Motor neuron (in vitro differentiated cells): ENCODE measurements at regions not wholly inside any gene's neighbourhood (a gene's known extent, or its start where the extent isn't known, plus 50 kb on each side); places are given as distances from the start of the nearest gene placed in this dataset.
A peak's percentile ranks its signal among the peaks of the same experiment; 100 is the strongest.

Experiments
- ATAC-seq, 8 experiments: fragments of 200-7000 bp; cut with Tn5 transposase; replicated peaks in 6 of 8; 2 replicates each; pipeline ENCODE4 v1.8.0; 2021; ENCODE audit warnings: mild to moderate bottlenecking in 8 of 8, moderate library complexity in 8 of 8
- H3K27ac ChIP-seq, 2 donors: fragments of 250-450 bp; sonication (Bioruptor Pico); 2 replicates each; pipeline ENCODE4 v1.9.0; 2021; ENCODE audit warnings: antibody characterized with exemption in 2 of 2, mild to moderate bottlenecking in 2 of 2, moderate library complexity in 1 of 2
- H3K4me1 ChIP-seq, 2 donors: fragments of 250-450 bp; sonication (Bioruptor Pico); replicated peaks in 1 of 2; 2 replicates each; pipeline ENCODE4 v1.6.1; 2021; ENCODE audit warnings: antibody characterized with exemption in 2 of 2, mild to moderate bottlenecking in 2 of 2, moderate library complexity in 1 of 2
- H3K4me3 ChIP-seq, 5 donors: fragments of 250-450 bp; sonication (Bioruptor Pico); 2 replicates each; pipeline ENCODE4 v1.9.0; 2021; ENCODE audit warnings: antibody characterized with exemption in 5 of 5, mild to moderate bottlenecking in 5 of 5, moderate library complexity in 4 of 5
- WGBS, 10 experiments: fragments of 450-650 bp; shearing (Covaris generic); methylation state at CpG; one replicate each; pipeline ENCODE4 v1.0.0; 2022; 5-methylcytosine and 5-hydroxymethylcytosine counted together
- in situ Hi-C, 9 experiments: fragments of 400-800 bp; cut with MboI; loops; one replicate each; pipeline ENCODE4 v1.15.0; 2021; ENCODE audit warnings: low sequenced_read_pairs in 9 of 9, low pct_unique_long_range_greater_than_20kb in 2 of 9; ENCODE audit not compliant: unreplicated experiment in 9 of 9

- in situ Hi-C loops, result no loop called here
- Histone ChIP-seq H3K4me1 (peaks cover 0 to 6% of the 10 kb centered on the region in 2 donors), H3K27ac (no peak overlapping the region), H3K4me3 (no peak overlapping the region)
- WGBS, 10 experiments, result 0 to 50% (median 7%) methylated on average over 1 to 5 of the region's 37 CpGs; no CpG with 5 or more reads in 5 of the 10 experiments
- ATAC-seq, result no peak
Observed at GRCh38 chrX:137426695-137427425, 139.1 kb upstream of the ZIC3 start.

GRCh38 chrX:137425986-137426385, 139.9 kb upstream of the ZIC3 start:
- in situ Hi-C loops, result no loop called here
- WGBS, 10 experiments, result 0 to 38% (median 2%) methylated on average over 1 to 6 of the region's 9 CpGs; no CpG with 5 or more reads in 4 of the 10 experiments
- H3K27ac ChIP-seq, result no peak overlapping the region
- no peak overlapping the region for H3K4me3 ChIP-seq
- no peak for ATAC-seq
- H3K4me1 ChIP-seq, result peaks cover 0 to 6% of the 10 kb centered on the region in 2 donors

GRCh38 chrX:137425273-137425902, 140.5 kb upstream of the ZIC3 start:
- Histone ChIP-seq H3K4me1 (peaks cover 0 to 6% of the 10 kb centered on the region in 2 donors), H3K4me3 (no peak overlapping the region), H3K27ac (no peak overlapping the region)
- ATAC-seq, result no peak
- WGBS, 10 experiments, result 7 to 20% methylated on average over 5 to 12 of the region's 25 CpGs; no CpG with 5 or more reads in 8 of the 10 experiments
- in situ Hi-C loops, result no loop called here

GRCh38 chrX:137424679-137425078, 141.2 kb upstream of the ZIC3 start:
- in situ Hi-C loops, result no loop called here
- no peak overlapping the region for H3K27ac ChIP-seq
- WGBS, 10 experiments, result 0 to 37% methylated on average over 1 to 4 of the region's 15 CpGs; no CpG with 5 or more reads in 8 of the 10 experiments
- H3K4me3 ChIP-seq, result no peak overlapping the region
- ATAC-seq, result no peak
- peaks cover 0 to 6% of the 10 kb centered on the region in 2 donors for H3K4me1 ChIP-seq

- Histone ChIP-seq H3K27ac (no peak overlapping the region), H3K4me1 (peaks cover 0 to 6% of the 10 kb centered on the region in 2 donors), H3K4me3 (no peak overlapping the region)
- WGBS, 10 experiments, result 0 to 88% (median 29%) methylated on average over 1 of the region's 3 CpGs; no CpG with 5 or more reads in 5 of the 10 experiments
- ATAC-seq, result no peak
- in situ Hi-C loops, result no loop called here
Observed at GRCh38 chrX:137423241-137423640, 142.7 kb upstream of the ZIC3 start.

GRCh38 chrX:137418086-137418485, 147.8 kb upstream of the ZIC3 start:
- 0 to 100% (median 70%) methylated on average over 1 to 2 of the region's 2 CpGs; no CpG with 5 or more reads in 2 of the 10 experiments for whole genome bisulfite sequencing, 10 experiments
- H3K4me1 ChIP-seq, result no peaks in the 10 kb centered on the region
- in situ Hi-C loops, result no loop called here
- H3K4me3 ChIP-seq, result no peak overlapping the region
- no peak for ATAC-seq
- no peak overlapping the region for H3K27ac ChIP-seq

GRCh38 chrX:137413190-137413589, 152.7 kb upstream of the ZIC3 start:
- in situ Hi-C loops, result no loop called here
- Histone ChIP-seq H3K4me3 (no peak overlapping the region), H3K4me1 (no peaks in the 10 kb centered on the region), H3K27ac (no peak overlapping the region)
- peak in 2 of 8 experiments; percentile 63 to 68 for ATAC-seq
- WGBS, 10 experiments, result 0 to 71% (median 25%) methylated on average over 1 to 3 of the region's 3 CpGs; no CpG with 5 or more reads in 6 of the 10 experiments

GRCh38 chrX:137405449-137406140, 160.3 kb upstream of the ZIC3 start:
- no peaks in the 10 kb centered on the region for H3K4me1 ChIP-seq
- in situ Hi-C loops, result no loop called here
- WGBS, 10 experiments, result 33 to 48% methylated on average over 1 to 10 of the region's 26 CpGs; no CpG with 5 or more reads in 8 of the 10 experiments
- no peak overlapping the region for H3K4me3 ChIP-seq
- H3K27ac ChIP-seq, result no peak overlapping the region
- ATAC-seq, result no peak

GRCh38 chrX:137401092-137401491, 164.8 kb upstream of the ZIC3 start:
- WGBS, 10 experiments, result 20 to 80% (median 67%) methylated on average over 1 to 3 of the region's 4 CpGs; no CpG with 5 or more reads in 5 of the 10 experiments
- H3K4me3 ChIP-seq, result no peak overlapping the region
- no peaks in the 10 kb centered on the region for H3K4me1 ChIP-seq
- H3K27ac ChIP-seq, result no peak overlapping the region
- in situ Hi-C loops, result no loop called here
- ATAC-seq, result no peak

GRCh38 chrX:137387646-137388045, 178.3 kb upstream of the ZIC3 start:
- Histone ChIP-seq H3K27ac (no peak overlapping the region), H3K4me3 (no peak overlapping the region), H3K4me1 (no peaks in the 10 kb centered on the region)
- WGBS, 10 experiments, result 0 to 100% (median 40%) methylated on average over 1 to 2 of the region's 2 CpGs; no CpG with 5 or more reads in 4 of the 10 experiments
- in situ Hi-C loops, result no loop called here
- no peak for ATAC-seq

GRCh38 chrX:137366018-137366633, 199.8 kb upstream of the ZIC3 start:
- ATAC-seq, result peak in 5 of 8 experiments; percentile 48 to 84 (median 62)
- in situ Hi-C loops, result no loop called here
- 0 to 29% (median 0%) methylated on average over 1 of the region's 3 CpGs; no CpG with 5 or more reads in 7 of the 10 experiments for WGBS, 10 experiments
- Histone ChIP-seq H3K4me3 (no peak overlapping the region), H3K27ac (no peak overlapping the region), H3K4me1 (no peaks in the 10 kb centered on the region)

GRCh38 chrX:137363559-137363958, 202.4 kb upstream of the ZIC3 start:
- no peak overlapping the region for H3K27ac ChIP-seq
- in situ Hi-C loops, result no loop called here
- WGBS, 10 experiments, result 14 to 100% (median 100%) methylated on average over 1 of the region's 1 CpG; no CpG with 5 or more reads in 7 of the 10 experiments
- ATAC-seq, result no peak
- H3K4me1 ChIP-seq, result no peaks in the 10 kb centered on the region
- H3K4me3 ChIP-seq, result no peak overlapping the region

GRCh38 chrX:137362583-137362982, 203.3 kb upstream of the ZIC3 start:
- no peaks in the 10 kb centered on the region for H3K4me1 ChIP-seq
- WGBS, 10 experiments, result 5 to 100% (median 48%) methylated on average over 1 to 4 of the region's 5 CpGs; no CpG with 5 or more reads in 4 of the 10 experiments
- no peak for ATAC-seq
- in situ Hi-C loops, result no loop called here
- no peak overlapping the region for H3K27ac ChIP-seq
- no peak overlapping the region for H3K4me3 ChIP-seq
